ENCODE measurements at regions not wholly inside any gene's neighbourhood (a gene's known extent, or its start where the extent isn't known, plus 50 kb on each side); places are given as distances from the start of the nearest gene placed in this dataset.

GRCh38 chr4:186935901-186936300, 212.2 kb upstream of the FAT1 start:
- no peak for DNase-seq (ENCODE audit: low read depth)
- no peak for TF ChIP-seq CTCF (conservative IDR thresholded peaks at IDR 0.05; ENCODE audit: low read depth, low read length)
- no peak overlapping the region for H3K4me3 ChIP-seq (ENCODE audit: low read depth, low read length)

GRCh38 chr4:186936496-186937375, 213.1 kb upstream of the FAT1 start:
- peak; percentile 41 for TF ChIP-seq CTCF (conservative IDR thresholded peaks at IDR 0.05; ENCODE audit: low read depth, low read length)
- DNase-seq (ENCODE audit: low read depth) = peak; percentile 96
- H3K4me3 ChIP-seq (ENCODE audit: low read depth, low read length) = peak overlapping the region; percentile 2

- no peak for DNase-seq (ENCODE audit: low read depth)
- no peak for TF ChIP-seq CTCF (conservative IDR thresholded peaks at IDR 0.05; ENCODE audit: low read depth, low read length)
Measured at GRCh38 chr4:186939226-186939625, 215.6 kb upstream of the FAT1 start.

GRCh38 chr4:186939766-186940165, 216.1 kb upstream of the FAT1 start:
- H3K4me3 ChIP-seq (ENCODE audit: low read depth, low read length) = no peak overlapping the region
- TF ChIP-seq CTCF (conservative IDR thresholded peaks at IDR 0.05; ENCODE audit: low read depth, low read length) = no peak
- no peak for DNase-seq (ENCODE audit: low read depth)

More at GRCh38 chr4:186939226-186939625, 215.6 kb upstream of the FAT1 start:
- no peak overlapping the region for H3K4me3 ChIP-seq (ENCODE audit: low read depth, low read length)

GRCh38 chr4:186940476-186940875, 216.8 kb upstream of the FAT1 start:
- no peak for TF ChIP-seq CTCF (conservative IDR thresholded peaks at IDR 0.05; ENCODE audit: low read depth, low read length)
- no peak for DNase-seq (ENCODE audit: low read depth)
- no peak overlapping the region for H3K4me3 ChIP-seq (ENCODE audit: low read depth, low read length)

GRCh38 chr4:186942758-186943377, 219.2 kb upstream of the FAT1 start:
- DNase-seq (ENCODE audit: low read depth) = peak; percentile 82
- peak; percentile 32 for TF ChIP-seq CTCF (conservative IDR thresholded peaks at IDR 0.05; ENCODE audit: low read depth, low read length)
- peak overlapping the region; percentile 9 for H3K4me3 ChIP-seq (ENCODE audit: low read depth, low read length)
